ENCODE measurements at regions not wholly inside any gene's neighbourhood (a gene's known extent, or its start where the extent isn't known, plus 50 kb on each side); places are given as distances from the start of the nearest gene placed in this dataset.

GRCh38 chr7:118045629-118046028, 138.3 kb upstream of the LSM8 start:
- no peak for TF ChIP-seq EZH2 (IDR thresholded peaks at IDR 0.05; ENCODE audit: borderline replicate concordance, insufficient read depth, low read depth, low read length, poor library complexity, severe bottlenecking)
- TF ChIP-seq CTCF (IDR thresholded peaks at IDR 0.05) = no peak

Data from B cell (primary cell).